GM23248 (cell line): ENCODE measurements at regions not wholly inside any gene's neighbourhood (a gene's known extent, or its start where the extent isn't known, plus 50 kb on each side); places are given as distances from the start of the nearest gene placed in this dataset.

Experiments
- DNase-seq: peaks from one replicate; pipeline ENCODE4 v3.0.0-alpha.2; 2015
- H2AFZ ChIP-seq: fragments of 200-600 bp; sonication (generic); 2 replicates; pipeline ENCODE4 v1.6.1; 2016; ENCODE audit warnings: antibody characterized with exemption
- H3F3A ChIP-seq: fragments of 200-600 bp; sonication (generic); 2 replicates; pipeline ENCODE4 v1.6.1; 2016; ENCODE audit warnings: mild to moderate bottlenecking, antibody characterized with exemption, mixed run types; ENCODE audit not compliant: insufficient read depth
- H3K27ac ChIP-seq: fragments of 200-600 bp; sonication (generic); 2 replicates; pipeline ENCODE4 v1.5.1; 2016; ENCODE audit warnings: mild to moderate bottlenecking
- H3K27me3 ChIP-seq: fragments of 200-600 bp; sonication (generic); replicated peaks from 2 replicates; pipeline ENCODE4 v1.6.1; 2016; ENCODE audit warnings: mild to moderate bottlenecking; ENCODE audit not compliant: insufficient read depth
- H3K36me3 ChIP-seq: fragments of 200-600 bp; sonication (generic); 2 replicates; pipeline ENCODE4 v1.6.1; 2016; ENCODE audit warnings: low read depth, mild to moderate bottlenecking
- H3K4me1 ChIP-seq: fragments of 200-600 bp; sonication (generic); 2 replicates; pipeline ENCODE4 v1.6.1; 2016; ENCODE audit warnings: mild to moderate bottlenecking; ENCODE audit not compliant: insufficient read depth
- H3K4me2 ChIP-seq: fragments of 200-600 bp; sonication (generic); one replicate; pipeline ENCODE4 v1.6.1; 2016; ENCODE audit warnings: mild to moderate bottlenecking; ENCODE audit not compliant: unreplicated experiment
- H3K4me3 ChIP-seq: fragments of 200-600 bp; sonication (generic); 2 replicates; pipeline ENCODE4 v1.5.1; 2016; ENCODE audit warnings: mild to moderate bottlenecking
- H3K79me2 ChIP-seq: fragments of 200-600 bp; sonication (generic); 2 replicates; pipeline ENCODE4 v1.6.1; 2016; ENCODE audit warnings: mild to moderate bottlenecking; ENCODE audit not compliant: insufficient read depth
- H3K9ac ChIP-seq: fragments of 200-600 bp; sonication (generic); 2 replicates; pipeline ENCODE4 v1.6.1; 2016; ENCODE audit warnings: mild to moderate bottlenecking
- H3K9me2 ChIP-seq: fragments of 200-600 bp; sonication (generic); 2 replicates; pipeline ENCODE4 v1.6.1; 2016; ENCODE audit warnings: mixed run types, mild to moderate bottlenecking, moderate library complexity; ENCODE audit not compliant: insufficient read depth
- H3K9me3 ChIP-seq: fragments of 200-600 bp; sonication (generic); one replicate; pipeline ENCODE4 v1.6.1; 2017; ENCODE audit warnings: low read depth
- H4K20me1 ChIP-seq: fragments of 200-600 bp; sonication (generic); 2 replicates; pipeline ENCODE4 v1.6.0; 2016; ENCODE audit not compliant: insufficient read depth
- EZH2 ChIP-seq: fragments of 200-600 bp; sonication (generic); IDR thresholded peaks from 2 replicates; pipeline ENCODE4 v1.6.1; 2018; ENCODE audit warnings: antibody characterized with exemption, mild to moderate bottlenecking; ENCODE audit not compliant: insufficient read depth, poor library complexity, severe bottlenecking
- EZH2phosphoT487 ChIP-seq: fragments of 200-600 bp; sonication (generic); IDR thresholded peaks from 2 replicates; pipeline ENCODE4 v1.6.1; 2018; ENCODE audit warnings: antibody characterized with exemption, moderate library complexity, mild to moderate bottlenecking, low read depth; ENCODE audit not compliant: insufficient read depth
- WGBS, 2 experiments: methylation state at CpG; one replicate each; pipeline ENCODE4 v1.1.6; 2015 to 2017; ENCODE audit warnings: low lambda C conversion rate in 2 of 2, low coverage in 1 of 2; ENCODE audit errors: missing lambda C conversion rate in 2 of 2; 5-methylcytosine and 5-hydroxymethylcytosine counted together
- in situ Hi-C: fragments of 300-500 bp; cut with MboI; formaldehyde crosslinking; loops from 2 replicates; pipeline ENCODE4 v1.15.0; 2020

- 83 to 93% methylated on average over 2 of the region's 2 CpGs for WGBS, 2 experiments
- in situ Hi-C loops: loop anchor here (25.0 kb wide), 1 partner anchor 877 kb away; no protein-coding TSS in a partner anchor
These were observed 86.6 kb upstream of the C1orf87 start for GRCh38 chr1:60160141-60160540.

DNA sequence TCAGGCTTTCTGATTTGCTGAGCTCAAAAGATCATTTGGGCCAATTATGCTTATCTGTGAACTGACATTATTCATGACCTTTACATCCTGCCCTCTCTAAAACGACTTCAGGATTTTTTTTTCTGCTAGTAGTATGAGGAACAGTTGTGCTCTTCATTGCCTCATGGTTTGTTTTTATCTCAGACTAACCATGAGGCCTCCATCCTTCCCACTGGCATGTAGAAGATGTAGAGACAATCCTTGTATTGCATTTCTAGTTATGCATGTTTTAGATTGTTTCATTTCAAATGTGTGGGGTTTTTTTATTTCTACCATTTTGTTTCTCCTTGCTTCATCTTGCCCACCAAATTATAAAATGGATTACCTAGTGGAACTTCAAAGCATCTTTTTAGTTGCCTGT is 82.8 kb upstream of the C1orf87 start:
- Histone ChIP-seq H3K9me3 (no peaks in the 10 kb centered on the region), H3K9me2 (no peaks in the 10 kb centered on the region), H3K4me3 (no peak overlapping the region), H2AFZ (no peak overlapping the region), H3K79me2 (no peaks in the 10 kb centered on the region), H3K36me3 (no peaks in the 10 kb centered on the region), H3K9ac (no peak overlapping the region), H3F3A (0 out of 2 replicates have a peak, but pooled peaks cover 4% of the 10 kb centered on the region), H3K27ac (no peak overlapping the region), H3K27me3 (0 out of 2 replicates have a peak, but pooled peaks cover 6% of the 10 kb centered on the region), H4K20me1 (no peaks in the 10 kb centered on the region), H3K4me2 (no peak overlapping the region), H3K4me1 (peaks cover 6% of the 10 kb centered on the region)
- DNase-seq: no peak
- no peak for TF ChIP-seq EZH2phosphoT487
- TF ChIP-seq EZH2: no peak
- in situ Hi-C loops: loop anchor here (25.0 kb wide), 1 partner anchor 881 kb away; no protein-coding TSS in a partner anchor
- 85 to 90% methylated on average over 1 of the region's 1 CpG for WGBS, 2 experiments

More at GRCh38 chr1:60160141-60160540, 86.6 kb upstream of the C1orf87 start:
- H3K27me3 ChIP-seq: peaks cover 23% of the 10 kb centered on the region; the same call in 1 of the 2 replicates
- 0 out of 2 replicates have a peak, but pooled peaks cover 4% of the 10 kb centered on the region for H3F3A ChIP-seq
- H3K4me1 ChIP-seq: peaks cover 6% of the 10 kb centered on the region
- no peaks in the 10 kb centered on the region for H3K36me3 ChIP-seq
- DNase-seq: peak; percentile 32
- no peak overlapping the region for H2AFZ ChIP-seq
- no peak overlapping the region for H3K9ac ChIP-seq
- H3K79me2 ChIP-seq: no peaks in the 10 kb centered on the region
- no peaks in the 10 kb centered on the region for H4K20me1 ChIP-seq
- H3K4me3 ChIP-seq: no peak overlapping the region
- H3K27ac ChIP-seq: no peak overlapping the region
- H3K9me3 ChIP-seq: no peaks in the 10 kb centered on the region
- TF ChIP-seq EZH2: no peak
- no peak for TF ChIP-seq EZH2phosphoT487
- no peak overlapping the region for H3K4me2 ChIP-seq
- no peaks in the 10 kb centered on the region for H3K9me2 ChIP-seq

DNA sequence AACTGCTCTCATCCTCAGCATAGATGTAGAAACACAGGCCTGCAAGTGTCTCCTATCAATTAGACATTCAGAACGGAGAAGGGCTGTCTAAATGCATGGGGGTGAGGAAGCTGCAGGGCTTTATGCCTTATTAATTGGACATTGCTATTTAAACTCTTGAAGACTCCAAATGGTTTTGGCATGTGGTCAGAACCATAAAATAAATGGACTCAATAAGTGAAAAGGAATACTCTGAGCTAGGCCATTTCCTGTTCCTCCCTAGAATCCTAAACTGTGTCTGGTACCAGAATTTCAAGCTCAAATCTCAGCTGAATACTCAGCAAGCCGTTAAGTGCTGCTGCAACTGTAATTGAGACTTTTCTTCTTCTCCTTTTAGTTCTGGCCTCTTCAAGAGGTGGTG is 80.4 kb upstream of the C1orf87 start:
- in situ Hi-C loops: loop anchor here (25.0 kb wide), 1 partner anchor 883 kb away; no protein-coding TSS in a partner anchor
- WGBS, 2 experiments: 77 to 79% methylated on average over 2 of the region's 2 CpGs
- TF ChIP-seq EZH2: no peak
- TF ChIP-seq EZH2phosphoT487: no peak

DNA sequence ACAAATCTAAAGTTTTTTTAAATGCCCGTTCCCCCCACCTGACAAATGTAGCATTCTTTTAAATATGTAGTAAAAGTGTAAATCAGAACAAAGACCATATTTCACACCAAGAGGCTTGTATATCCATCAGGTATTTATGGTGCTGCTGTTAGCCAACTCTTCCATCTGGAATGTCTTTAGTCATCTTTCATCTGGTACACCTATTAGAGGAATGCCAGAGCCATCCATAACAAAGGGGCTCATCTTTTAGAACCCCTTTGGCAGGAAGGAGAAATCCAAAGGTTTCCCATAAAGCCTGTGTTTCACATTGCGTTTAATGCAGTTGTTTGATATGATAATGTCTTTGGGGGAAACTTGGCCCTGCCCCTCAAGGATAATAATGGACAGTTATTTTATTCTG is 79.3 kb upstream of the C1orf87 start:
- Histone ChIP-seq H3K4me3 (no peak overlapping the region), H3K27me3 (0 out of 2 replicates have a peak, but pooled peaks cover 2% of the 10 kb centered on the region), H3K79me2 (no peaks in the 10 kb centered on the region), H3K4me1 (no peaks in the 10 kb centered on the region), H3F3A (no peaks in the 10 kb centered on the region), H3K36me3 (no peaks in the 10 kb centered on the region), H3K9ac (no peak overlapping the region), H4K20me1 (no peaks in the 10 kb centered on the region), H3K4me2 (no peak overlapping the region), H3K9me3 (no peaks in the 10 kb centered on the region), H2AFZ (no peak overlapping the region), H3K9me2 (no peaks in the 10 kb centered on the region), H3K27ac (no peak overlapping the region)
- 94 to 100% methylated on average over 2 of the region's 2 CpGs for WGBS, 2 experiments
- in situ Hi-C loops: loop anchor here (25.0 kb wide), 1 partner anchor 884 kb away; no protein-coding TSS in a partner anchor
- DNase-seq: no peak
- TF ChIP-seq EZH2phosphoT487 (no peak), EZH2 (no peak)

More for the DNA sequence above, 80.4 kb upstream of the C1orf87 start:
- Histone ChIP-seq H3K79me2 (no peaks in the 10 kb centered on the region), H3F3A (no peaks in the 10 kb centered on the region), H3K36me3 (no peaks in the 10 kb centered on the region), H3K27ac (no peak overlapping the region), H3K9me2 (no peaks in the 10 kb centered on the region), H4K20me1 (no peaks in the 10 kb centered on the region), H3K4me2 (no peak overlapping the region), H3K27me3 (0 out of 2 replicates have a peak, but pooled peaks cover 6% of the 10 kb centered on the region), H2AFZ (no peak overlapping the region), H3K9me3 (no peaks in the 10 kb centered on the region), H3K4me1 (no peaks in the 10 kb centered on the region), H3K4me3 (no peak overlapping the region), H3K9ac (no peak overlapping the region)
- DNase-seq: no peak
